SK-N-SH (cell line): ENCODE measurements at regions not wholly inside any gene's neighbourhood (a gene's known extent, or its start where the extent isn't known, plus 50 kb on each side); places are given as distances from the start of the nearest gene placed in this dataset.

Source experiments
- CTCF ChIA-PET: fragments of 300-600, 350-600 bp; formaldehyde crosslinking; extraction: SDS; loops from one replicate; lab custom pipeline; 2021; lab: Yijun Ruan, JAX
- POLR2A ChIA-PET: fragments of 350-600 bp; sonication (Branson Sonifier 250); formaldehyde crosslinking; extraction: SDS; loops from one replicate; lab custom pipeline; 2020; ENCODE audit warnings: antibody characterized with exemption, inconsistent platforms; lab: Yijun Ruan, JAX
- DNase-seq: peaks from one replicate; pipeline ENCODE4 v3.0.0; 2012
- H2AFZ ChIP-seq: fragments of 200-600 bp; sonication (generic); 2 replicates; pipeline ENCODE4 v1.8.1; 2016; ENCODE audit warnings: antibody characterized with exemption, mild to moderate bottlenecking, low read depth
- H3F3A ChIP-seq: fragments of 200-600 bp; sonication (generic); replicated peaks from 2 replicates; pipeline ENCODE3; 2016; ENCODE audit warnings: antibody characterized with exemption, mild to moderate bottlenecking; ENCODE audit not compliant: insufficient read depth
- H3K27ac ChIP-seq, 2 experiments: fragments of 200-500 bp in 1 of 2; fragments of 200-600 bp in 1 of 2; sonication (Bioruptor generic) in 1 of 2; sonication (generic), shearing (Covaris generic) in 1 of 2; 2 replicates each; pipeline versions ENCODE4 v1.5.1 to v1.6.1; 2014 to 2016; ENCODE audit warnings: low read depth in 2 of 2, inconsistent platforms in 1 of 2, low read length in 1 of 2, mild to moderate bottlenecking in 1 of 2, mixed read lengths in 1 of 2
- H3K27me3 ChIP-seq: fragments of 200-600 bp; sonication (generic), shearing (Covaris generic); 2 replicates; pipeline ENCODE4 v1.6.1; 2016; ENCODE audit warnings: mixed run types; ENCODE audit not compliant: insufficient read depth
- H3K36me3 ChIP-seq, 2 experiments: fragments of 200-500 bp in 1 of 2; fragments of 200-600 bp in 1 of 2; sonication (Bioruptor generic) in 1 of 2; sonication (generic) in 1 of 2; replicated peaks in 1 of 2; 2 replicates each; pipeline versions ENCODE3 to v1.5.1; 2014 to 2016; ENCODE audit warnings: low read length in 1 of 2, mild to moderate bottlenecking in 1 of 2; ENCODE audit not compliant: insufficient read depth in 2 of 2, control insufficient read depth in 1 of 2
- H3K4me1 ChIP-seq, 2 experiments: fragments of 200-500 bp in 1 of 2; fragments of 200-600 bp in 1 of 2; sonication (Bioruptor generic) in 1 of 2; sonication (generic), shearing (Covaris generic) in 1 of 2; 2 replicates each; pipeline versions ENCODE4 v1.5.1 to v1.6.1; 2014 to 2016; ENCODE audit warnings: low read depth in 1 of 2, low read length in 1 of 2, mixed run types in 1 of 2; ENCODE audit not compliant: insufficient read depth in 2 of 2, control insufficient read depth in 1 of 2
- H3K4me2 ChIP-seq: fragments of 200-600 bp; sonication (generic), shearing (Covaris generic); 2 replicates; pipeline ENCODE4 v1.6.1; 2017; ENCODE audit warnings: mixed run types
- H3K4me3 ChIP-seq, 2 experiments: fragments of 200-500 bp in 1 of 2; fragments of 200-600 bp in 1 of 2; sonication (Bioruptor generic) in 1 of 2; sonication (generic), shearing (Covaris generic) in 1 of 2; 2 replicates each; pipeline versions ENCODE4 v1.5.1 to v1.8.1; 2014 to 2016; ENCODE audit warnings: low read depth in 2 of 2, inconsistent platforms in 1 of 2, low read length in 1 of 2, mild to moderate bottlenecking in 1 of 2, mixed read lengths in 1 of 2, moderate library complexity in 1 of 2
- H3K79me2 ChIP-seq: fragments of 200-600 bp; sonication (generic); 2 replicates; pipeline ENCODE4 v1.8.1; 2017; ENCODE audit warnings: mild to moderate bottlenecking; ENCODE audit not compliant: insufficient read depth
- H3K9ac ChIP-seq: fragments of 200-600 bp; sonication (generic); 2 replicates; pipeline ENCODE4 v1.6.1; 2017; ENCODE audit warnings: mixed run types
- H3K9me2 ChIP-seq: fragments of 200-600 bp; sonication (generic); 2 replicates; pipeline ENCODE4 v1.6.1; 2017; ENCODE audit warnings: mixed run types
- H3K9me3 ChIP-seq: fragments of 200-600 bp; sonication (generic); 2 replicates; pipeline ENCODE4 v1.6.1; 2017; ENCODE audit warnings: mixed run types, mild to moderate bottlenecking, moderate library complexity
- H4K20me1 ChIP-seq: fragments of 200-600 bp; sonication (generic); 2 replicates; pipeline ENCODE4 v1.6.1; 2017; ENCODE audit warnings: mild to moderate bottlenecking, mixed run types; ENCODE audit not compliant: insufficient read depth
- CHD2 ChIP-seq: fragments of 150-350 bp; IDR thresholded peaks from 2 replicates; pipeline ENCODE4 v1.6.1; 2018; ENCODE audit warnings: low read length; ENCODE audit not compliant: partially characterized antibody
- EP300 ChIP-seq, 2 experiments: IDR thresholded peaks; 2 replicates each; pipeline versions ENCODE4 v1.4.0 to v1.6.1; 2012; ENCODE audit warnings: borderline replicate concordance in 1 of 2, low read depth in 1 of 2, low read length in 1 of 2
- FOXM1 ChIP-seq: IDR thresholded peaks from 2 replicates; pipeline ENCODE4 v1.4.0; 2012; ENCODE audit warnings: low read depth, mild to moderate bottlenecking
- GABPA ChIP-seq: IDR thresholded peaks from 2 replicates; pipeline ENCODE4 v1.4.0; 2012; ENCODE audit warnings: low read depth, mild to moderate bottlenecking
- GATA2 ChIP-seq: sonication (generic); formaldehyde crosslinking; IDR thresholded peaks from 2 replicates; pipeline ENCODE4 v1.5.0; 2020; ENCODE audit warnings: mild to moderate bottlenecking, missing genetic modification reagents
- MEF2A ChIP-seq: IDR thresholded peaks from 2 replicates; pipeline ENCODE4 v1.4.0; 2012; ENCODE audit warnings: low read depth, borderline replicate concordance
- NFIC ChIP-seq: IDR thresholded peaks from 2 replicates; pipeline ENCODE4 v1.4.0; 2012; ENCODE audit warnings: borderline replicate concordance
- RFX5 ChIP-seq: IDR thresholded peaks from 2 replicates; pipeline ENCODE4 v1.6.1; 2012; ENCODE audit warnings: mild to moderate bottlenecking, improper control_type of control experiment, low read length
- TEAD4 ChIP-seq: IDR thresholded peaks from 2 replicates; pipeline ENCODE4 v1.4.0; 2012; ENCODE audit warnings: mild to moderate bottlenecking, borderline replicate concordance; ENCODE audit not compliant: insufficient read depth
- WGBS: methylation state at CpG from one replicate; pipeline ENCODE4 v1.1.6; 2017; ENCODE audit warnings: low lambda C conversion rate; 5-methylcytosine and 5-hydroxymethylcytosine counted together
- TF ChIP-seq, protein P1 (sequence below): IDR thresholded peaks from 2 replicates; pipeline ENCODE4 v1.6.1; 2012; ENCODE audit warnings: mild to moderate bottlenecking, low read depth, low read length, moderate library complexity
- TF ChIP-seq, protein P2 (sequence below): fragments of 200-600 bp; sonication (generic); IDR thresholded peaks from 2 replicates; pipeline ENCODE4 v1.6.1; 2017; ENCODE audit warnings: antibody characterized with exemption, mild to moderate bottlenecking, moderate library complexity
- TF ChIP-seq, protein P3 (sequence below): IDR thresholded peaks from 2 replicates; pipeline ENCODE4; 2012

DNA sequence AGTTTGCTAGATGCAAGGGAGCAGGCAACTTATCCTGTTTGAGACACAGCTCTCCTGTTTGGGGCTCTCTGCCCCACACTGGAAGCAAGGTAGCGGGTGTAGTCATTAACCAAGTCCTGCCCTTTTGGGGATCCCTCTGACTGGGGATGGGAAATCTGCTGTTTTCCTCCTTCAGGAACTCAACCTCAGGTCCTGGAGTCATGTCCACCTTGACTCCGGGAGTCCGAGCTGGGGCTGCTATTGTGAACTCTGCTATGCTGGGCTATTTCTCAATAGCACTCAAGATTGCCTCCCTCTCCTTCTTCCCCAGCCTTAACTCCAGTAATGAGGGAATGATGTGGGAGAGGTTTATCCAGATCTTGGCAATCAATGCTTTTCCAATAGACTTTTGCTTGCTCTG, 54.1 kb upstream of the CHD6 start:
- CTCF ChIA-PET = interaction anchor here (0.7 kb wide), 1 partner anchor 13 kb away, joined by 3 read pairs; no protein-coding TSS in a partner anchor
- H2AFZ ChIP-seq = no peak overlapping the region

More for the DNA sequence above, 54.1 kb upstream of the CHD6 start:
- Histone ChIP-seq H3F3A (no peaks in the 10 kb centered on the region), H3K79me2 (no peaks in the 10 kb centered on the region), H4K20me1 (no peaks in the 10 kb centered on the region), H3K36me3 (no peaks in the 10 kb centered on the region), H3K9me2 (no peaks in the 10 kb centered on the region), H3K27ac (no peak overlapping the region), H3K9ac (no peak overlapping the region), H3K4me1 (no peaks in the 10 kb centered on the region; a peak in 1 of 4 replicates), H3K4me3 (no peak overlapping the region), H3K9me3 (no peaks in the 10 kb centered on the region), H3K27me3 (peaks cover 9% of the 10 kb centered on the region; the same call in 1 of the 2 replicates), H3K4me2 (no peak overlapping the region)
- DNase-seq = no peak
- POLR2A ChIA-PET = no interaction called here
- 71% methylated on average over 3 of the region's 3 CpGs for WGBS
- TF ChIP-seq EP300 (IDR thresholded peaks at IDR 0.05; ENCODE audit: borderline replicate concordance in 1 of 2, low read depth in 1 of 2, low read length in 1 of 2) (no peak), MEF2A (no peak), FOXM1 (no peak), NFIC (no peak), CHD2 (no peak), GABPA (no peak), GATA2 (CRISPR knock-in tag) (no peak), RFX5 (no peak), TEAD4 (no peak)
- TF ChIP-seq, protein P1, sequence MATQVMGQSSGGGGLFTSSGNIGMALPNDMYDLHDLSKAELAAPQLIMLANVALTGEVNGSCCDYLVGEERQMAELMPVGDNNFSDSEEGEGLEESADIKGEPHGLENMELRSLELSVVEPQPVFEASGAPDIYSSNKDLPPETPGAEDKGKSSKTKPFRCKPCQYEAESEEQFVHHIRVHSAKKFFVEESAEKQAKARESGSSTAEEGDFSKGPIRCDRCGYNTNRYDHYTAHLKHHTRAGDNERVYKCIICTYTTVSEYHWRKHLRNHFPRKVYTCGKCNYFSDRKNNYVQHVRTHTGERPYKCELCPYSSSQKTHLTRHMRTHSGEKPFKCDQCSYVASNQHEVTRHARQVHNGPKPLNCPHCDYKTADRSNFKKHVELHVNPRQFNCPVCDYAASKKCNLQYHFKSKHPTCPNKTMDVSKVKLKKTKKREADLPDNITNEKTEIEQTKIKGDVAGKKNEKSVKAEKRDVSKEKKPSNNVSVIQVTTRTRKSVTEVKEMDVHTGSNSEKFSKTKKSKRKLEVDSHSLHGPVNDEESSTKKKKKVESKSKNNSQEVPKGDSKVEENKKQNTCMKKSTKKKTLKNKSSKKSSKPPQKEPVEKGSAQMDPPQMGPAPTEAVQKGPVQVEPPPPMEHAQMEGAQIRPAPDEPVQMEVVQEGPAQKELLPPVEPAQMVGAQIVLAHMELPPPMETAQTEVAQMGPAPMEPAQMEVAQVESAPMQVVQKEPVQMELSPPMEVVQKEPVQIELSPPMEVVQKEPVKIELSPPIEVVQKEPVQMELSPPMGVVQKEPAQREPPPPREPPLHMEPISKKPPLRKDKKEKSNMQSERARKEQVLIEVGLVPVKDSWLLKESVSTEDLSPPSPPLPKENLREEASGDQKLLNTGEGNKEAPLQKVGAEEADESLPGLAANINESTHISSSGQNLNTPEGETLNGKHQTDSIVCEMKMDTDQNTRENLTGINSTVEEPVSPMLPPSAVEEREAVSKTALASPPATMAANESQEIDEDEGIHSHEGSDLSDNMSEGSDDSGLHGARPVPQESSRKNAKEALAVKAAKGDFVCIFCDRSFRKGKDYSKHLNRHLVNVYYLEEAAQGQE = no peak
- TF ChIP-seq, protein P2, sequence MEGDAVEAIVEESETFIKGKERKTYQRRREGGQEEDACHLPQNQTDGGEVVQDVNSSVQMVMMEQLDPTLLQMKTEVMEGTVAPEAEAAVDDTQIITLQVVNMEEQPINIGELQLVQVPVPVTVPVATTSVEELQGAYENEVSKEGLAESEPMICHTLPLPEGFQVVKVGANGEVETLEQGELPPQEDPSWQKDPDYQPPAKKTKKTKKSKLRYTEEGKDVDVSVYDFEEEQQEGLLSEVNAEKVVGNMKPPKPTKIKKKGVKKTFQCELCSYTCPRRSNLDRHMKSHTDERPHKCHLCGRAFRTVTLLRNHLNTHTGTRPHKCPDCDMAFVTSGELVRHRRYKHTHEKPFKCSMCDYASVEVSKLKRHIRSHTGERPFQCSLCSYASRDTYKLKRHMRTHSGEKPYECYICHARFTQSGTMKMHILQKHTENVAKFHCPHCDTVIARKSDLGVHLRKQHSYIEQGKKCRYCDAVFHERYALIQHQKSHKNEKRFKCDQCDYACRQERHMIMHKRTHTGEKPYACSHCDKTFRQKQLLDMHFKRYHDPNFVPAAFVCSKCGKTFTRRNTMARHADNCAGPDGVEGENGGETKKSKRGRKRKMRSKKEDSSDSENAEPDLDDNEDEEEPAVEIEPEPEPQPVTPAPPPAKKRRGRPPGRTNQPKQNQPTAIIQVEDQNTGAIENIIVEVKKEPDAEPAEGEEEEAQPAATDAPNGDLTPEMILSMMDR = no peak
- TF ChIP-seq, protein P3, sequence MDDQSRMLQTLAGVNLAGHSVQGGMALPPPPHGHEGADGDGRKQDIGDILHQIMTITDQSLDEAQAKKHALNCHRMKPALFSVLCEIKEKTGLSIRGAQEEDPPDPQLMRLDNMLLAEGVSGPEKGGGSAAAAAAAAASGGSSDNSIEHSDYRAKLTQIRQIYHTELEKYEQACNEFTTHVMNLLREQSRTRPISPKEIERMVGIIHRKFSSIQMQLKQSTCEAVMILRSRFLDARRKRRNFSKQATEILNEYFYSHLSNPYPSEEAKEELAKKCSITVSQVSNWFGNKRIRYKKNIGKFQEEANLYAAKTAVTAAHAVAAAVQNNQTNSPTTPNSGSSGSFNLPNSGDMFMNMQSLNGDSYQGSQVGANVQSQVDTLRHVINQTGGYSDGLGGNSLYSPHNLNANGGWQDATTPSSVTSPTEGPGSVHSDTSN = no peak
